AG10803 (cell line): ENCODE measurements at regions not wholly inside any gene's neighbourhood (a gene's known extent, or its start where the extent isn't known, plus 50 kb on each side); places are given as distances from the start of the nearest gene placed in this dataset.

Experiments used
- DNase-seq: peaks from one replicate; pipeline ENCODE4 v3.0.0; 2010; ENCODE audit warnings: low read depth
- H3K4me3 ChIP-seq: 2 replicates; pipeline ENCODE4 v1.5.1; 2011; ENCODE audit warnings: mild to moderate bottlenecking, low read length, control low read depth
- CTCF ChIP-seq: conservative IDR thresholded peaks from 2 replicates; pipeline ENCODE4 v1.5.1; 2011; ENCODE audit warnings: mild to moderate bottlenecking, low read length, control low read depth, inconsistent platforms

- TF ChIP-seq CTCF: no peak
- DNase-seq: no peak
- H3K4me3 ChIP-seq: no peak overlapping the region
These were observed 109.3 kb upstream of the APC start for GRCh38 chr5:112628214-112628980.

- DNase-seq: peak; percentile 13
These were observed 107.3 kb upstream of the APC start for GRCh38 chr5:112630246-112631009.

GRCh38 chr5:112634166-112634565, 103.5 kb upstream of the APC start:
- H3K4me3 ChIP-seq: no peak overlapping the region
- TF ChIP-seq CTCF: no peak
- DNase-seq: peak; percentile 62

More at GRCh38 chr5:112630246-112631009, 107.3 kb upstream of the APC start:
- no peak overlapping the region for H3K4me3 ChIP-seq
- TF ChIP-seq CTCF: no peak

- H3K4me3 ChIP-seq: no peak overlapping the region
- no peak for TF ChIP-seq CTCF
- DNase-seq: no peak
These were observed 102.9 kb upstream of the APC start for GRCh38 chr5:112634796-112635195.

GRCh38 chr5:112635276-112635675, 102.4 kb upstream of the APC start:
- no peak for DNase-seq
- no peak for TF ChIP-seq CTCF
- no peak overlapping the region for H3K4me3 ChIP-seq

GRCh38 chr5:112635771-112636731, 101.6 kb upstream of the APC start:
- no peak for TF ChIP-seq CTCF
- DNase-seq: no peak
- H3K4me3 ChIP-seq: no peak overlapping the region
